GM12878 (cell line): ENCODE measurements at regions not wholly inside any gene's neighbourhood (a gene's known extent, or its start where the extent isn't known, plus 50 kb on each side); places are given as distances from the start of the nearest gene placed in this dataset.
A peak's percentile ranks its signal among the peaks of the same experiment; 100 is the strongest.

Experiments used
- ATAC-seq: fragments of 200-7000 bp; cut with Tn5 transposase; 3 replicates; pipeline ENCODE4 v1.9.1; 2020; ENCODE audit warnings: mild to moderate bottlenecking, moderate library complexity
- BruUV-seq: library from RNA; stranded (reverse); fragments of 400-500 nt; replicated peaks from 2 replicates; lab custom pipeline; 2021; lab: Mats Ljungman, UMichigan
- CTCF ChIA-PET: fragments of 300-600 bp; sonication (Branson Sonifier 250); formaldehyde crosslinking; extraction: SDS; loops from one replicate; lab custom pipeline; 2021; ENCODE audit warnings: inconsistent platforms; lab: Yijun Ruan, JAX
- POLR2A ChIA-PET: fragments of 350-600 bp; formaldehyde crosslinking; extraction: SDS; loops from one replicate; lab custom pipeline; 2021; ENCODE audit warnings: inconsistent platforms; lab: Charles Lee
- RAD21 ChIA-PET: fragments of 300-600 bp; sonication (Branson Sonifier 250); formaldehyde crosslinking; loops from one replicate; lab custom pipeline; 2023; ENCODE audit warnings: antibody characterized with exemption; ENCODE audit not compliant: unreplicated experiment; lab: Charles Lee
- SMC1A ChIA-PET: fragments of 300-600 bp; sonication (Branson Sonifier 250); formaldehyde crosslinking; loops from one replicate; lab custom pipeline; 2023; ENCODE audit not compliant: unreplicated experiment, uncharacterized antibody; lab: Charles Lee
- DNase-seq: peaks from one replicate; pipeline ENCODE4 v3.0.0-alpha.2; 2011; ENCODE audit warnings: low read depth, low spot score
- FAIRE-seq: peaks from 3 replicates; lab custom pipeline; 2011; peaks lifted over from hg19 to GRCh38; lab: Jason Lieb, UNC
- H2AFZ ChIP-seq: 2 replicates; pipeline ENCODE4 v1.6.0; 2011; ENCODE audit warnings: low read depth, low read length, control low read depth; ENCODE audit not compliant: control insufficient read depth
- H3K27ac ChIP-seq: 2 replicates; pipeline ENCODE4 v1.5.1; 2011; ENCODE audit warnings: control low read depth; ENCODE audit not compliant: control insufficient read depth, insufficient read depth
- H3K27me3 ChIP-seq, 2 experiments: replicated peaks in 1 of 2; 2 replicates each; pipeline versions ENCODE4 v1.6.0 to v1.6.1; 2011; ENCODE audit warnings: low read length in 1 of 2; ENCODE audit not compliant: control insufficient read depth in 2 of 2, insufficient read depth in 2 of 2
- H3K36me3 ChIP-seq, 2 experiments: 2 replicates each; pipeline ENCODE4 v1.5.1; 2011; ENCODE audit warnings: low read length in 1 of 2; ENCODE audit not compliant: control insufficient read depth in 2 of 2, insufficient read depth in 2 of 2
- H3K4me1 ChIP-seq: 2 replicates; pipeline ENCODE4 v1.6.1; 2011; ENCODE audit warnings: mild to moderate bottlenecking, low read length, moderate library complexity, mixed read lengths; ENCODE audit not compliant: control insufficient read depth, insufficient read depth
- H3K4me2 ChIP-seq: 2 replicates; pipeline ENCODE4 v1.6.0; 2011; ENCODE audit warnings: control low read depth; ENCODE audit not compliant: control insufficient read depth, insufficient read depth
- H3K4me3 ChIP-seq: fragments of 200-600 bp; sonication (generic); 2 replicates; pipeline ENCODE4 v1.5.1; 2016
- H3K79me2 ChIP-seq: 2 replicates; pipeline ENCODE4 v1.6.0; 2011; ENCODE audit warnings: low read length; ENCODE audit not compliant: control insufficient read depth, insufficient read depth
- H3K9ac ChIP-seq: 2 replicates; pipeline ENCODE4 v1.8.0; 2011; ENCODE audit warnings: low read length, control low read depth, mixed read lengths; ENCODE audit not compliant: control insufficient read depth, insufficient read depth
- H3K9me3 ChIP-seq: replicated peaks from 3 replicates; pipeline ENCODE4 v1.5.1; 2011; ENCODE audit warnings: mild to moderate bottlenecking, low read length; ENCODE audit not compliant: control insufficient read depth, insufficient read depth
- H4K20me1 ChIP-seq: 2 replicates; pipeline ENCODE4 v1.6.0; 2011; ENCODE audit not compliant: control insufficient read depth, insufficient read depth
- E2F4 ChIP-seq: IDR thresholded peaks from 2 replicates; pipeline ENCODE4 v1.6.1; 2012; ENCODE audit warnings: low read depth, low read length, improper control_type of control experiment
- EP300 ChIP-seq, 2 experiments: fragments of 150-350 bp in 1 of 2; IDR thresholded peaks; 2 replicates each; pipeline ENCODE4 v1.6.1; 2011 to 2012; ENCODE audit warnings: low read depth in 2 of 2, low read length in 2 of 2, borderline replicate concordance in 1 of 2, improper control_type of control experiment in 1 of 2, inconsistent platforms in 1 of 2; ENCODE audit not compliant: control insufficient read depth in 1 of 2
- IKZF1 ChIP-seq: fragments of 450-650 bp; conservative IDR thresholded peaks from 2 replicates; pipeline ENCODE4 v1.6.1; 2017; ENCODE audit warnings: antibody characterized with exemption, mild to moderate bottlenecking
- MEF2A ChIP-seq: IDR thresholded peaks from 2 replicates; pipeline ENCODE4 v1.6.1; 2011; ENCODE audit warnings: low read depth, mild to moderate bottlenecking, low read length, moderate library complexity; ENCODE audit not compliant: insufficient read depth
- MLLT1 ChIP-seq: fragments of 450-650 bp; IDR thresholded peaks from 2 replicates; pipeline ENCODE4 v1.6.1; 2016; ENCODE audit warnings: mild to moderate bottlenecking
- MTA3 ChIP-seq: IDR thresholded peaks from 2 replicates; pipeline ENCODE4 v1.6.1; 2012; ENCODE audit warnings: low read length, inconsistent platforms, borderline replicate concordance
- RELB ChIP-seq: fragments of 450-650 bp; IDR thresholded peaks from 2 replicates; pipeline ENCODE4 v1.6.1; 2017; ENCODE audit warnings: low read depth, mild to moderate bottlenecking, moderate library complexity
- RUNX3 ChIP-seq: IDR thresholded peaks from 2 replicates; pipeline ENCODE4 v1.6.1; 2012; ENCODE audit warnings: low read length, inconsistent platforms
- SP1 ChIP-seq: IDR thresholded peaks from one replicate; pipeline ENCODE4 v1.6.1; 2011; ENCODE audit warnings: low read depth, low read length
- SREBF1 ChIP-seq: IDR thresholded peaks from 2 replicates; pipeline ENCODE4 v1.6.1; 2012; ENCODE audit warnings: mild to moderate bottlenecking, low read length
- TBL1XR1 ChIP-seq: IDR thresholded peaks from 2 replicates; pipeline ENCODE4 v1.6.1; 2012; ENCODE audit warnings: low read depth, low read length, improper control_type of control experiment
- USF1 ChIP-seq: IDR thresholded peaks from 2 replicates; pipeline ENCODE4 v1.6.1; 2011; ENCODE audit warnings: borderline replicate concordance, low read depth, mild to moderate bottlenecking, moderate library complexity, mixed read lengths, low read length; ENCODE audit not compliant: insufficient read depth; ENCODE audit errors: extremely low read length
- ZBED1 ChIP-seq: IDR thresholded peaks from 2 replicates; pipeline ENCODE4 v1.6.1; 2016; ENCODE audit warnings: borderline replicate concordance
- ZNF217 ChIP-seq: fragments of 450-650 bp; IDR thresholded peaks from 2 replicates; pipeline ENCODE4 v1.6.1; 2017; ENCODE audit warnings: antibody characterized with exemption, mild to moderate bottlenecking
- ZNF384 ChIP-seq: IDR thresholded peaks from 2 replicates; pipeline ENCODE4 v1.6.1; 2012; ENCODE audit warnings: low read depth, mild to moderate bottlenecking, low read length, improper control_type of control experiment, borderline replicate concordance
- WGBS: methylation state at CpG from one replicate; pipeline ENCODE4 v1.1.6; 2016; ENCODE audit warnings: low lambda C conversion rate; ENCODE audit not compliant: insufficient replicate concordance, insufficient coverage; ENCODE audit errors: missing lambda C conversion rate; 5-methylcytosine and 5-hydroxymethylcytosine counted together
- in situ Hi-C: fragments of 300-500 bp; cut with MboI; formaldehyde crosslinking; loops from 9 replicates; pipeline ENCODE4 v1.14.3; 2018; ENCODE audit warnings: mixed read lengths
- intact Hi-C: fragments of 100-400 bp; cut with micrococcal nuclease; formaldehyde crosslinking; loops from one replicate; pipeline ENCODE4 v1.14.2; 2022; ENCODE audit not compliant: unreplicated experiment

- 0 out of 2 replicates have a peak, but pooled peaks have one; percentile 16 for TF ChIP-seq MLLT1
- no peak for TF ChIP-seq E2F4
- peak; percentile 22; the same call in 1 of the 2 replicates for TF ChIP-seq MTA3
- peak; percentile 24; the same call in 1 of the 2 replicates for TF ChIP-seq RUNX3
- peak; percentile 96 for TF ChIP-seq MEF2A
- TF ChIP-seq ZBED1, result 0 out of 2 replicates have a peak, but pooled peaks have one; percentile 36
Observed at GRCh38 chr5:89071941-89072331, 189.0 kb upstream of the MEF2C start (continued).

GRCh38 chr5:89071101-89071940, 188.3 kb upstream of the MEF2C start:
- no peaks in the 10 kb centered on the region for H3K27me3 ChIP-seq
- ATAC-seq, result peak; percentile 92
- H3K79me2 ChIP-seq, result no peaks in the 10 kb centered on the region
- H3K9me3 ChIP-seq, result no peaks in the 10 kb centered on the region; the same call in 1 of the 3 replicates
- no peaks in the 10 kb centered on the region for H4K20me1 ChIP-seq
- peak overlapping the region; percentile 92 for H3K27ac ChIP-seq
- no peak for FAIRE-seq
- H3K9ac ChIP-seq, result peak overlapping the region; percentile 60
- peaks cover 14% of the 10 kb centered on the region for H3K4me1 ChIP-seq
- WGBS, result 12% methylated on average over 4 of the region's 4 CpGs
- ChIA-PET SMC1A (interaction anchor here (0.6 to 4.8 kb wide), 21 partner anchors 11 to 658 kb away, joined by 3 to 56 read pairs (median 5); partner anchors contain the start of gene MEF2C), POLR2A (interaction anchor here (0.7 to 2.3 kb wide), 6 partner anchors 9 to 246 kb away, joined by 3 to 8 read pairs (median 4); partner anchors contain the start of gene MEF2C), CTCF (interaction anchor here (0.6 to 2.6 kb wide), 5 partner anchors 14 to 344 kb away, joined by 3 to 7 read pairs (median 4); no protein-coding TSS in a partner anchor), RAD21 (interaction anchor here (0.7 to 4.1 kb wide), 25 partner anchors 10 to 659 kb away, joined by 3 to 21 read pairs (median 4); partner anchors contain the start of gene MEF2C)
- peak; percentile 33 for DNase-seq
- no peaks in the 10 kb centered on the region for H3K36me3 ChIP-seq
- H3K4me3 ChIP-seq, result peak overlapping the region; percentile 58
- in situ Hi-C loops (no loop called here), intact Hi-C loops (loop anchor here (2.0 to 10.0 kb wide), 5 partner anchors 161 to 1193 kb away; partner anchors contain the start of gene MEF2C)
- peak overlapping the region; percentile 66 for H3K4me2 ChIP-seq
- BruUV-seq, result no TSS peak
- H2AFZ ChIP-seq, result peak overlapping the region; percentile 75
- TF ChIP-seq ZNF217 (peak; percentile 73; the same call in 1 of the 2 replicates), IKZF1 (no peak), ZNF384 (peak; percentile 94), EP300 (IDR thresholded peaks at IDR 0.05; ENCODE audit: borderline replicate concordance in 1 of 2, control insufficient read depth in 1 of 2, low read depth in 2 of 2, low read length in 2 of 2) (peak; percentile 52 to 66; a peak in 2 of 4 replicates), SP1 (no peak), TBL1XR1 (no peak), RUNX3 (peak; percentile 63; the same call in 1 of the 2 replicates), RELB (peak; percentile 43; the same call in 1 of the 2 replicates), MEF2A (peak; percentile 81), SREBF1 (no peak), USF1 (no peak)
